ENCODE measurements at regions not wholly inside any gene's neighbourhood (a gene's known extent, or its start where the extent isn't known, plus 50 kb on each side); places are given as distances from the start of the nearest gene placed in this dataset.

DNA sequence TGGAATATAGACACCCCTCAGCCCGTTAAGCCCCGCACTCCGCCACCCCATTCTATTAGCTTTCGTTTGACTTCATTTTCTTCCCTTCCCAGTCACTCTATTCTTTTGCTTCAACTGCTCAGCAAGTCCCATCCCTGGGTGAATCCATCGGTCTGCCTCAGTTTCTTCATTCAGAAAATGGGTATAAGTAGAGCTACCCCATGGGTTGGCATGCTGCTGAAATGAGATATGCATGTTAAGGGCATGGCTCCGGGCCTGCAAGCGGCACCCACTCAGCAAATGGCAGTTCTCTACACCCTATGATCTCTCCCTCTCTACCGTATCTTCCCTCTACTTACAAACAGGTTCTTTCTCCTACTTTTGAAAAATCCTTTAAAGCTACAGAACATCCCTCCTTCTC is 87.8 kb upstream of the IRF2BP2 start:
- DNase-seq, result no peak

DNA sequence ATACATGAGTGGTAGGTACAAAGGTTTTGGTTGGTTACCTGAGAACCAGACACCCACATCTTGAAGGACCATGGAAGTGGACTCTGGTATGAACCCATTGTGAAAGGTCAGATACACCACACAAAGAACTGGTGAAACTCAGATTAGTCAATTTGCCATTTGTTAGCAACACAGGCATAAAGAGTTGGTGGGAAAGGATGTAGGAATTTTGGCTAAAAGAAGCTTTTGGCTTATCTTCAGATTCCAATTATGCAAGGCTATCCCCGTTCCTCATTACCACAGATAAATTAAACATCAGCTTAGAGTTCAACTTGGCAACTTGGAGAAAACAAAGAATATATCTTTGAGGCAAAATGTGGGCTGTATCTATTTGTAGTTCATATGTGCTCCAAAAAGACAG is 87.0 kb upstream of the IRF2BP2 start:
- DNase-seq, result no peak
- TF ChIP-seq POLR2A (IDR thresholded peaks at IDR 0.05; ENCODE audit: low read length) (no peak), GATA1 (IDR thresholded peaks at IDR 0.05; ENCODE audit: low read depth, low read length) (no peak)

More for the DNA sequence above, 87.8 kb upstream of the IRF2BP2 start:
- TF ChIP-seq GATA1 (IDR thresholded peaks at IDR 0.05; ENCODE audit: low read depth, low read length) (no peak), POLR2A (IDR thresholded peaks at IDR 0.05; ENCODE audit: low read length) (no peak)

DNA sequence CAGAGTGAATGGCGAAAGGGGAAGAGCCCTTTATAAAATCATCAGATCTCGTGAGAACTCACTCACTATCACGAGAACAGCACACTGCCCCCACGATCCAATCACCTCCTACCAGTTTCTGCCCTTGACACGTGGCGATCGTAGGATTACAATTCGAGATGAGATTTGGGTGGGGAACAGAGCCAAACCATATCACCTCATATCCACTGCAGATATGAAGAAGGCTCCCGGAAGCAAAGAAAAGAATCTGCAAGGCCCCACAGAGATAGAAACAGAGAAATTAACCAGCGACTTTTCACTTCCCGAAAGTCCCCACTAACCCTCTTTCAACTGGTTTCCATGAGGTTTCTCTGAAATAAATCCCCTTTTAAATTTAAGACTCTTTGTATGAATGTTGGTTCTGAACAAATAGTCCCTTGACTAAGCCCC is 86.2 kb upstream of the IRF2BP2 start:
- no peak for TF ChIP-seq POLR2A (IDR thresholded peaks at IDR 0.05; ENCODE audit: low read length)
- TF ChIP-seq GATA1 (IDR thresholded peaks at IDR 0.05; ENCODE audit: low read depth, low read length), result no peak
- peak in 1 of 2 experiments; percentile 30 for DNase-seq

DNA sequence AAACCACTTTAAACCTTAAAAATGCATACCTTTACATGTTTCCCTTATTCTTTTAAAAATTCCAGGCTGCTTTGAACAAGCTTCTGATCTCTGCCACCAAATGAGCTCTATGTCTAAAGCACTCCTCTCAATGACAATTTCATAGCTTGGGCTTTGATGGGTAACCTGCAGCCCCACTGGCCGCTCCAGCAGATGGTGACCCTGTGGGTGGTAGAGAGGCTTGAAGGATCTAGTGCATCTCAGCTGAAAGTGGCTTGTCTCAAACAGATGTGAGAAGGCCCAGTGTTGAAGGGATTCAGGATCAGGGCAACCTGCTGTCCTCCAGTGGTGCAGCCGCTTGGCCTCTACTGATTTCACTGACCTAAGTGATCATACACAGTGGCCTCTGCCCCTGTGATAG is 84.7 kb upstream of the IRF2BP2 start:
- TF ChIP-seq POLR2A (IDR thresholded peaks at IDR 0.05; ENCODE audit: low read length) (no peak), GATA1 (IDR thresholded peaks at IDR 0.05; ENCODE audit: low read depth, low read length) (no peak)
- no peak for DNase-seq

DNA sequence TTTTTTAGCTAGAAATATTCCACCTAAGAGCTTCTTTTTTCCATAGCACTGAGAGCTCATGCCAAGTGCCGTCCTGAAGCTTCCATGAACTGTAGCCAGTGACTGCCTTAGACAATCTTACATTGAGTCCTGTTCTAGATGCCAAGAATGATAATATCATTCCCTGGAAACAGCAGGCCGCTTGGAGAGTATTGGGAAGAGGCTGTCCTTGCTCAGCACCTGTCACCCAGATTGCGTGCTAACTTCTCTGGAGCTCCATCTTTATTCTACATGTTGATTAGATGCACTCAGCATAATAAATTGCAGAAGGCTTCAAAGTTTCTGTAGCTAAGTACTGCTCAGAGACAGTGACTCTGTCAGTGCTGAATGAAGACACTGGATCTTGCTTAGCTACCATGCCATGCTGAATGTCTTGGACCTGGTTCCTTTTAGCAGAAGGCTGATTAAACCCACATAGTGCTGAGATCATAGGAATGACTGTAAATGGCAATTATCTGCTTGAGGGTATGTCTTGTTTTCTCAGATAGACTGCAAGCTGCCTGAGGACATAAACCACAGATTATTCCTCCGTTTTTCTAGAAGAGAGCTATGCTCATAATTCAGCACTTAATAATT is 83.1 kb upstream of the IRF2BP2 start:
- no peak for DNase-seq

DNA sequence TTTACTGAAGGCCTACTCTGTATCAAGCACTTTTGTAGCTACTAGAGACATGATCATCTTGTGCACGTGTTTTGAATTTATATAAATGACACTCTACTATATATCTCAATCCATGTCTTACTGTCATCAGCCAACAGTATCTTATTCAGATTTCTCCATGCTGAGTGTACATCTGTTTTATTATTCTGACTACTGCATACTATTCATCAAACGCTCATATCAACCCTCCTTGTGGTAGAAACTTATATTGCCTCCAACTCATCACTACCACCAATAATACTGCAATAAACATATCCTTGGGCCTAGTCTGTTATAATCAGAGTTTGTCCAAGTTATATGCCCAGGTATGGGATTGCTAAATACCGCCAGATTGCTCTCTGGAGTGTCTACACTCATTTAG is 81.6 kb upstream of the IRF2BP2 start:
- peak in 1 of 2 experiments; percentile 16 for DNase-seq
- TF ChIP-seq GATA1 (IDR thresholded peaks at IDR 0.05; ENCODE audit: low read depth, low read length) (no peak), POLR2A (IDR thresholded peaks at IDR 0.05; ENCODE audit: low read length) (no peak)

More for the DNA sequence above, 83.1 kb upstream of the IRF2BP2 start:
- TF ChIP-seq POLR2A (IDR thresholded peaks at IDR 0.05; ENCODE audit: low read length) (no peak), GATA1 (IDR thresholded peaks at IDR 0.05; ENCODE audit: low read depth, low read length) (no peak)

DNA sequence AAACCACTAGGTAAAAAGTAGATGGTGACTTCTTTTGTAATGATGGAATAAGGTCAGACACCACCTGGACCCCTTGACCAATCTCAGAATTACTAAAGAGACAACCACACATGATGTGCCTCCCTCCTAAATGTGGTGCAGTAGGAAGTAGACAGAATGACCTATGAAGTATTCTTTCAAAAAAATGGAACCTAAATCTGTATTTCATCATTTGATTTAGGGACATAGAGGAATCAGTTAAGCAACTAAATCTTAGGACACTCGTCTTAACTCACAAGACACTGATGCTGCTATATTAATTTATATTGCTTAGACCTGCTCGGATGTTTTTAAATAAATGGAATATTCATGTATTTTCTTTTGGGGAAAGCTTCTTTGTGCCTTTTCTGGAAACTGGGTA is 80.9 kb upstream of the IRF2BP2 start:
- DNase-seq, result no peak
- TF ChIP-seq POLR2A (IDR thresholded peaks at IDR 0.05; ENCODE audit: low read length) (no peak), GATA1 (IDR thresholded peaks at IDR 0.05; ENCODE audit: low read depth, low read length) (no peak)

DNA sequence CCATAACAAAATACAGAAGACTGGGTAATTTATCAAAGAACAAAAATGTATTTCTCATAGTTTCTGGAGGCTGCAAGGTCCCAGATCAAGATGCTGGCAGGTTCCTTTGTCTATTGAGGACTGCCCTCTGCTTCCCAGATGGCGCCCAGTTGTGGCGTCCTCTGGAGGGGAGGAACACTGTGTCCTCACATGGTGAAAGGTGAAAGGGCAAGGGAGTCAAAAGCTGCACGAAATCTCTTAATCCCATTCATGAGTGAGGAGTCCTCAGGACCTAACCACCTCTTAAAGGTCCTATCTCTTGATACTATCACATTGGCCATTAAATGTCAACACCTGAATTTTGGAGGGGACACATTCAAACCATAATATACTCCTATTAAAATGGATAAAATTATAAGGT is 79.3 kb upstream of the IRF2BP2 start:
- no peak for TF ChIP-seq POLR2A (IDR thresholded peaks at IDR 0.05; ENCODE audit: low read length)
- TF ChIP-seq GATA1 (IDR thresholded peaks at IDR 0.05; ENCODE audit: low read depth, low read length), result no peak

DNA sequence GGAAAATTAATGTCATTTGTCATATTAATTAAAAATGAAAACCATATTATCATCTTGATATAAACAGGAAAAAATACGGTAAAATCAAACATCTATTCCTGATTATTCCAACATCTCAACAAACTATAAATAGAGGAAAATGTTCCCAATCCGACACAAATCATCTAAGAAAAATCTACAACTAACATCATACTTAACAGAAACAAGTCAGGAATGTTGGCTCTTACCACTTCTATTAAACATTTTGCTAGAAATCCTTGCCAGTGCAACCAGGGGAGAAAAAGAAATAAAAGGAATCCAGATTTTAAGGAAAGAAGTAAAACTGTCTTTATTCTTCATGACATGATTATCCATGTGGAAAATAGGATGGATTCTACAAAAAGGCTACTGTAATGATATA is 77.0 kb upstream of the IRF2BP2 start:
- DNase-seq, result no peak
- TF ChIP-seq GATA1 (IDR thresholded peaks at IDR 0.05; ENCODE audit: low read depth, low read length) (no peak), POLR2A (IDR thresholded peaks at IDR 0.05; ENCODE audit: low read length) (no peak)

More for the DNA sequence above, 79.3 kb upstream of the IRF2BP2 start:
- DNase-seq, result no peak

DNA sequence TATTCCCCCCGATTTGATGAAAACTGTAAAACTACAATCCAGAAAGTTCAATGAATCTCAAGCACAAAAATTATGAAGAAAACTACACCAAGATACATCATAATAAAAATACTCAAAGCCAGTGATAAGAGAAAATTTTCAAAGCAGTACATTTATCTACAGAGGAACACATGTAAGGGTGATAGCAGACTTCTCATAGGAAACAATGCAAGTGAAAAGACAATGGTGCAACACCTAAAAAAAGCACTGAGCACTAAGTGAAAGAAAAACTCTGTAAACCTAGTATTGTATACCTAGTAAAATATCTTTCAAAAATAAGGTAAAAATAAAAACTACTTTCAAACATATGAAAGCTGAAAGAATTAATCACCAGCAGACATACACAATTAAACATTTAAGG is 76.1 kb upstream of the IRF2BP2 start:
- peak in 1 of 2 experiments; percentile 28 for DNase-seq
- TF ChIP-seq GATA1 (IDR thresholded peaks at IDR 0.05; ENCODE audit: low read depth, low read length), result no peak
- TF ChIP-seq POLR2A (IDR thresholded peaks at IDR 0.05; ENCODE audit: low read length), result no peak

DNA sequence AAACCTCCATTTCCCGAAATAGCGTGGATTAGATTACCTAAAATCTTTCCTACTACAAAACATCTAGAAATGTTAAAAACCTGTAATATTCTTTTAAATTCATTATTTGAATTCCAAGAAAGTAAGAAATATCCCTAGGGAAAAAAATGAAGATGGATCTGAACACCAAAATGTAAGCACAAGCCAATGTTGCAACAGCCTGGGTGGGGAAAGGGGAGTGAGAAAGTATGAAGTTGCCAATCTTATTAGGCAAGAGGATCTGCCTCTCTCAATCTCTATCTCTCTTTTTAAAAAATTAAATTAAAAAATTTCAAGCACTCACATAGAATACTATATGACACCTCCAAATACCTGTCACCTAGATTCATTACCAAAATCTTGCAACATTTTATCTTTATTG is 74.9 kb upstream of the IRF2BP2 start:
- no peak for TF ChIP-seq GATA1 (IDR thresholded peaks at IDR 0.05; ENCODE audit: low read depth, low read length)
- TF ChIP-seq POLR2A (IDR thresholded peaks at IDR 0.05; ENCODE audit: low read length), result no peak
- no peak for DNase-seq

DNA sequence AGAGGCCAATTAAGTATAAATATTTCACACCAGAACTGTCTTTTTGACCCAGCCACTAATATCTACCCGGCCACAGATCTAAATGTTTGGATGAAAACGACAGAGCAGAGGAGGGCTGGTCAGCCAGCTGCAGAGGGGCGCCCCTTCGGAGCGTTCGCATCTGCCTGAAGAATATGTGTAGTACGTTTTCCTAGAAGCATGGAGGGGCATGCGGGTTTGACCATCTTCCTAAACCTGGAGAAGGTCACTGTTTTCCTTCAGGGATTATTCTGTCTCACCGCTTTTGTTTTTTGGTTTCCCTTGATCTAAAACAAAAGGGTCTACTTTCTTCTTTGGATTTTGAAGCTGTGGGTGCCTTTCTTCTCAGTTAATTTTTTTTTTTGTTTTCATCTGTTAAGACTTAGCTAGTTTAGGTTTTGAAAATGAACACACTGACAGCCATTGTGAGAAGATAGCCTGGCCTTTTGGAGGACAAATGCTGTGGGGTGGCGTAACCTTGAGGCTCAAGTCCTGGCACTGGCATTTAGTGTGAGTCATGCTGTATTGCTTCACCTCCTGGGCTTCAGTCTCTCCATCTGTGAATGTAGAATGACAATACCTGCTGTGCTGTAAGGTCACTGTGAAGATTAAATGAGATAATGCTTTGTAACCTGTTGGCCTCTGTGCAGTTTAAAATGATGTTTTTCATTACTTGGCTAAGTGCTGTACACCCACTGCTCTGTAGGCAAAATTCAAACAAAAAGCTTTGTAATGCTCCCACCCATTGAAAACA is 74.1 kb upstream of the IRF2BP2 start:
- TF ChIP-seq GATA1 (IDR thresholded peaks at IDR 0.05; ENCODE audit: low read depth, low read length) (no peak), POLR2A (IDR thresholded peaks at IDR 0.05; ENCODE audit: low read length) (no peak)
- DNase-seq, result peak; percentile 10 to 47

DNA sequence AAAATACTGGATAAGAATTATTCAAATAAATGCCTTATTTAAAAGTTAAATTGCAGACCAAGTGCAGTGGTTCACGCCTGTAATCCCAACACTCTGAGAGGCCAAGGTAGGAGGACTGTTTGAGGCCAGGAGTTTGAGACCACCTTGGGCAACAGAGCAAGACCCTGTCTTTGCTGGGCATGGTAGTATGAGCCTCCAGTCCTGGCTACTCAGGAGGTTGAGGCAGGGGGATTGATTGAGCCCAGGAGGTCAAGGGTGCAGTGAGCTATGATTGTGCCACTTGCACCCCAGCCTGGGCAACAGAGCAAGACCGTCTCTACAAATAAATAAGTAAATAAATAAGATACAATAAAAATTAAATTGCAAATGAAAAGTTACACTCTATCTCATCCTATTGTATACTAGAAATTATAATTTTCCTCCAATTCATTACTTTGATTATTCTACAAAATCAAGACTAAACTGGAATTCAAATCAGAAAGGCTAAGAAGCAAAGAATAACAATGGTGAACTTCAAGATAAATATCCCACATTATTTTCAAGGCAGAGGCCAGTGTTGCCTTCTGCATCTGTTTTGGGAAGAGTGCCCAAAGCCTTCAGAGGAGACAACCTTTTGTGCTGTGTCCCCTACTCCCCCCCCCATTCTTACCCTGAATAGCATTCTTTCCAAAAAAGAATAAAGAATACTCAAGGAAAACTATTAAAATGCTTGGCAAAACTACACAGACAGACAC is 73.3 kb upstream of the IRF2BP2 start:
- DNase-seq, result no peak
- TF ChIP-seq GATA1 (IDR thresholded peaks at IDR 0.05; ENCODE audit: low read depth, low read length) (no peak), POLR2A (IDR thresholded peaks at IDR 0.05; ENCODE audit: low read length) (no peak)

DNA sequence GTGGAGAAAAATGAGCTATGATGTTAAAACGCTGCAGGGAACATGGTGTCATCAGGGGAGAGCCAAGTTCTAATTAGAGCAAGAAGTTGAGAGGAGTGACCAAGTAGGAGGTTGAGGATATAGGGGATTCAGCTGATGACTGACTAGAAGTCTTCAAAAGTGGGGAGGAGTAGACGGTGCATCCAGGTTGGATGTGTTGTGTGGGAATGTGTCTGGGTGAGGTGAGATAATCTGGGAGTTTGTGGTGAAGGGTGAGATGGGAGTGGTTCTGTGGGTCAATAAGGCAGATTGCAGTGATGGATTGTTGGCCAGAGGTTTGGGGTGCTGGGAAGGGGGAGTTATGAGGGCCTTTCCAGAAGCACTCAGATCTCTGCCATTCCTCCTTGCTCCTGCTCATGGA is 72.0 kb upstream of the IRF2BP2 start:
- no peak for DNase-seq
- TF ChIP-seq GATA1 (IDR thresholded peaks at IDR 0.05; ENCODE audit: low read depth, low read length) (no peak), POLR2A (IDR thresholded peaks at IDR 0.05; ENCODE audit: low read length) (no peak)
